ENCODE measurements at regions not wholly inside any gene's neighbourhood (a gene's known extent, or its start where the extent isn't known, plus 50 kb on each side); places are given as distances from the start of the nearest gene placed in this dataset.

- ChIA-PET POLR2A (no interaction called here), CTCF (no interaction called here)
- no peak overlapping the region for H3K27ac ChIP-seq (ENCODE audit: extremely low read depth, low read depth, low read length)
- H3K4me3 ChIP-seq (ENCODE audit: low read depth, low read length), result no peak overlapping the region
- H3K4me1 ChIP-seq (ENCODE audit: control insufficient read depth, insufficient read depth, low read length), result no peaks in the 10 kb centered on the region
- TF ChIP-seq ZNF658 (tag by site-specific recombination; IDR thresholded peaks at IDR 0.05) (no peak), ZNF677 (tag by site-specific recombination; IDR thresholded peaks at IDR 0.05) (no peak), PRDM10 (tag by site-specific recombination; IDR thresholded peaks at IDR 0.05) (no peak), ZNF354C (tag by site-specific recombination; IDR thresholded peaks at IDR 0.05; ENCODE audit: borderline replicate concordance, low read depth) (no peak), ZNF792 (tag by site-specific recombination; IDR thresholded peaks at IDR 0.05) (no peak), INSM2 (tag by site-specific recombination; IDR thresholded peaks at IDR 0.05) (no peak), PRDM1 (tag by site-specific recombination; IDR thresholded peaks at IDR 0.05) (no peak)
- no peaks in the 10 kb centered on the region for H3K36me3 ChIP-seq (ENCODE audit: control insufficient read depth in 2 of 2, insufficient read depth in 1 of 2, low read length in 2 of 2)
- no peaks in the 10 kb centered on the region for H3K9me3 ChIP-seq (ENCODE audit: control insufficient read depth, insufficient read depth, low read depth, low read length)
Observed at GRCh38 chr12:87086118-87086891, 830.1 kb upstream of the MGAT4C start.

GRCh38 chr12:87085286-87085685, 829.1 kb upstream of the MGAT4C start:
- Histone ChIP-seq H3K9me3 (ENCODE audit: control insufficient read depth, insufficient read depth, low read depth, low read length) (no peaks in the 10 kb centered on the region), H3K4me3 (ENCODE audit: low read depth, low read length) (no peak overlapping the region), H3K4me1 (ENCODE audit: control insufficient read depth, insufficient read depth, low read length) (no peaks in the 10 kb centered on the region), H3K36me3 (ENCODE audit: control insufficient read depth in 2 of 2, insufficient read depth in 1 of 2, low read length in 2 of 2) (no peaks in the 10 kb centered on the region), H3K27ac (ENCODE audit: extremely low read depth, low read depth, low read length) (no peak overlapping the region)
- POLR2A ChIA-PET, result no interaction called here
- TF ChIP-seq ZBTB17 (tag by site-specific recombination; IDR thresholded peaks at IDR 0.05) (no peak), GLI4 (tag by site-specific recombination; IDR thresholded peaks at IDR 0.05) (no peak), ZNF19 (tag by site-specific recombination; IDR thresholded peaks at IDR 0.05; ENCODE audit: low read depth) (no peak), ZNF221 (tag by site-specific recombination; IDR thresholded peaks at IDR 0.05; ENCODE audit: borderline replicate concordance) (no peak), ZNF521 (tag by site-specific recombination; IDR thresholded peaks at IDR 0.05) (no peak)
- CTCF ChIA-PET, result interaction anchor here (0.9 kb wide), 1 partner anchor 9 kb away, joined by 4 read pairs; no protein-coding TSS in a partner anchor

- Histone ChIP-seq H3K9me3 (ENCODE audit: control insufficient read depth, insufficient read depth, low read depth, low read length) (no peaks in the 10 kb centered on the region), H3K27ac (ENCODE audit: extremely low read depth, low read depth, low read length) (no peak overlapping the region), H3K4me3 (ENCODE audit: low read depth, low read length) (no peak overlapping the region), H3K36me3 (ENCODE audit: control insufficient read depth in 2 of 2, insufficient read depth in 1 of 2, low read length in 2 of 2) (no peaks in the 10 kb centered on the region), H3K4me1 (ENCODE audit: control insufficient read depth, insufficient read depth, low read length) (no peaks in the 10 kb centered on the region)
- POLR2A ChIA-PET, result no interaction called here
- CTCF ChIA-PET, result no interaction called here
- TF ChIP-seq ZNF18 (tag by site-specific recombination; IDR thresholded peaks at IDR 0.05) (no peak), ZFP3 (tag by site-specific recombination; IDR thresholded peaks at IDR 0.05; ENCODE audit: low read depth) (no peak), ZNF518A (tag by site-specific recombination; conservative IDR thresholded peaks at IDR 0.05; ENCODE audit: low read depth) (no peak), ZNF580 (tag by site-specific recombination; IDR thresholded peaks at IDR 0.05) (no peak), ZNF513 (tag by site-specific recombination; IDR thresholded peaks at IDR 0.05) (no peak)
Observed at GRCh38 chr12:87082756-87083155, 826.6 kb upstream of the MGAT4C start.
